ENCODE measurements at regions not wholly inside any gene's neighbourhood (a gene's known extent, or its start where the extent isn't known, plus 50 kb on each side); places are given as distances from the start of the nearest gene placed in this dataset.

DNA sequence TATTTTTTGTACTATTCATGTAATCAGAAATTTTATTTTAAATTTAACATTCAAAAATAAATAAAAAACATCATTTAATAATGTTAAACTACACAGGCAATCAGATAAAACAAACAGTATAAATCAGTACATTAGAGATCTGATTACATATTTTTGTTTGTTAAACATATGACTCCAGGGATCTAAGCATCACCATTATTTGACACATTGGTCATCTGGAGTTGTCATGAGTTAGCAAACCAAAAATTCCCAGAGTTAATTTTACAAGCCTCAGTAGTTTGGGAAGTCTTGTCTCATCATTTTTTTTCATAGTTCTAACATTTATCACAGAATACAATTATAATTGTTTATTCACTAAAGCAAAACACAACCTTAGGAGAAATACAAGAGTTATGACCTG is 770.8 kb upstream of the SLITRK6 start:
- TF ChIP-seq, protein P1, sequence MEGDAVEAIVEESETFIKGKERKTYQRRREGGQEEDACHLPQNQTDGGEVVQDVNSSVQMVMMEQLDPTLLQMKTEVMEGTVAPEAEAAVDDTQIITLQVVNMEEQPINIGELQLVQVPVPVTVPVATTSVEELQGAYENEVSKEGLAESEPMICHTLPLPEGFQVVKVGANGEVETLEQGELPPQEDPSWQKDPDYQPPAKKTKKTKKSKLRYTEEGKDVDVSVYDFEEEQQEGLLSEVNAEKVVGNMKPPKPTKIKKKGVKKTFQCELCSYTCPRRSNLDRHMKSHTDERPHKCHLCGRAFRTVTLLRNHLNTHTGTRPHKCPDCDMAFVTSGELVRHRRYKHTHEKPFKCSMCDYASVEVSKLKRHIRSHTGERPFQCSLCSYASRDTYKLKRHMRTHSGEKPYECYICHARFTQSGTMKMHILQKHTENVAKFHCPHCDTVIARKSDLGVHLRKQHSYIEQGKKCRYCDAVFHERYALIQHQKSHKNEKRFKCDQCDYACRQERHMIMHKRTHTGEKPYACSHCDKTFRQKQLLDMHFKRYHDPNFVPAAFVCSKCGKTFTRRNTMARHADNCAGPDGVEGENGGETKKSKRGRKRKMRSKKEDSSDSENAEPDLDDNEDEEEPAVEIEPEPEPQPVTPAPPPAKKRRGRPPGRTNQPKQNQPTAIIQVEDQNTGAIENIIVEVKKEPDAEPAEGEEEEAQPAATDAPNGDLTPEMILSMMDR (IDR thresholded peaks at IDR 0.05; ENCODE audit: low read length): no peak
- TF ChIP-seq EZH2phosphoT487 (IDR thresholded peaks at IDR 0.05; ENCODE audit: low read length) (no peak), EZH2 (optimal IDR thresholded peaks at IDR 0.05; ENCODE audit: low read depth, low read length) (no peak)

Measured in MM.1S (cell line).